ENCODE measurements at regions not wholly inside any gene's neighbourhood (a gene's known extent, or its start where the extent isn't known, plus 50 kb on each side); places are given as distances from the start of the nearest gene placed in this dataset.
A peak's percentile ranks its signal among the peaks of the same experiment; 100 is the strongest.

DNA sequence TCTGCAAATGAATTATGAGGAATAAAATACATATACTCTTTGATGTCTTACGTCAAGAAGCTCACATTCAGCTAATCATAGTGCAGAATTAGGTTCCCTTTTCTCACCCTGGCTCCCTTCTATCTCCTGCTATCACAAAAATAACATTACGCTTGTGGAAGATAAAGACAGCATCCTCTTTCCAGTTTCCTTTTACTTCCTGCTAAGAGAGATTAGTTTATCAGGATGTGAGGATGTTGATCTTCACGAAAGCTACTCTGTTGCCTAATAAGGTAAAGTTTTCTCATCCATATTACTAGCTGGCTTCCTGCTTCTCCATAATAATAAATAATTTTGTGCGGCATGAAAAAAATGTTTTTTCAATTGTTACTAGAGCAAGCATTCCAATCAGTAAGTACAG, 217.7 kb upstream of the DCN start:
- DNase-seq (ENCODE audit: extremely low read depth in 1 of 11, low read depth in 9 of 11, low spot score in 4 of 11) = no peak

DNA sequence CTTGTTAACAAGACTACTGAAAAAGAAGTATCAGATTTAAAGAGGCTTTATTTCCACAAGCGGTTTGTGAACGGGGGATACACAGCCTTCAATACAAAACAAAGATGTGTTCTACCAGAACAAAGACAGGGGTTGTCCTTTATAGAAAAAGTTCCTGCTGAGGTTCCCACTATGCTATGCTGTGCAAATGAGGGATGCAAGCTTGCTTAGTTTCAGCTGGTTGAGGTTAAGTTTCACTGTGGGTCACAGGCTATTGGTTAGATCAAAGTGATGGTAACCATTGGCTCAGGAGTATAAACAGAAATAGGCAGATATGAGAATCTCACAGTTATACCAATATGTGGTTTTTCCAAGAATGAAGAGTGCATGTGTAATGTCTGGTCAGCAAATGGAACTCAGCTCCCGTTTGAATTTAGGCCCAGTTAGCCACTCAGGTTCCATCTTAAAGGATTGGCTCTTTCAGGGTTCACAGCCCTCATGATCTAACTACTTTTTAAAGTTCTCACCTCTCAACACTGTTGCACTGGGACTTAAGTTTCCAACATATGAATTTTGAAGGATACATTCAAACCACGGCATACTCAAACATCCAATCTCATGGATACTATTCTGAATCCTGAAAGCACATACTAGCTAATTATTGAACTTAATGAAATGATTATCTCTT, 215.4 kb upstream of the DCN start:
- no peak for DNase-seq (ENCODE audit: extremely low read depth in 1 of 11, low read depth in 9 of 11, low spot score in 4 of 11)

DNA sequence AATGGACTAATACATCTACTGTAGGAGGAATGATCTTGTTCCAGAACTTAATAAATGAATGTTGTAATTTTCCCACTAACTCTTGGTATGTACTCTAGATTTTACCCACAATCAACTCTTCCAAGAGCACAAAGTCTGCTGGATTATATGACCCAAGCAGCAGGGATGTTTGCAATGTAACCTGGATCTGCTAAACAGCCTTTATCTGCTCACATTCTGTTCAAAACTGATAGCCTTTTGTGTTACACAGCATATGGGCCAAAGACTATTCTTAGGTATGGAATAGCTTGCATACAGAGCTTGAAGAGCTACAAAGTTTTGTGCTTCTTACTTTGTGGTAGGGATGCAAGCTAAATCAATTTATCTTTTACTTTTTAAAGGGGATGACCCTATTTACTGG, 213.7 kb upstream of the DCN start:
- DNase-seq (ENCODE audit: extremely low read depth in 1 of 11, low read depth in 9 of 11, low spot score in 4 of 11) = no peak

DNA sequence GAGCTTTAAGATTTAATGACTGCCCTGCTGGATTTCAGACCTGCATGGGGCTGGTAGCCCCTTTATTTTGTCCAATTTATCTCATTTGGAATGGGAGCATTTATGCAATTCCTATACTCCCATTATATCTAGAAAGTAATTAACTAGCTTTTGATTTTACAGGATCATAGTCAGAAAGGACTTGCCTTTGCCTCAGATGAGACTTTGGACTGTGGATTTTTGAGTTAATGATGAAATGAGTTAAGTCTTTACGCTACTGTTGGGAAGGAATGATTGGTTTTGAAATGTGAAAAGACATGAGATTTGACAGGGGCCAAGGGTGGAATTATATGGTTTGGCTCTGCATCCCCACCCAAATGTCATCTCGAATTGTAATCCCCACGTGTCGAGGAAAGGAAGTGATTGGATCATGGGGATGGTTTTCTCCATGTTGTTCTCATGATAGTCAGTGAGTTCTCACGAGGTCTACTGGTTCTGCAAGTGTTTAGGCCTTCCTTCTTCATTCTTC, 213.1 kb upstream of the DCN start:
- DNase-seq (ENCODE audit: extremely low read depth in 1 of 11, low read depth in 9 of 11, low spot score in 4 of 11) = no peak

DNA sequence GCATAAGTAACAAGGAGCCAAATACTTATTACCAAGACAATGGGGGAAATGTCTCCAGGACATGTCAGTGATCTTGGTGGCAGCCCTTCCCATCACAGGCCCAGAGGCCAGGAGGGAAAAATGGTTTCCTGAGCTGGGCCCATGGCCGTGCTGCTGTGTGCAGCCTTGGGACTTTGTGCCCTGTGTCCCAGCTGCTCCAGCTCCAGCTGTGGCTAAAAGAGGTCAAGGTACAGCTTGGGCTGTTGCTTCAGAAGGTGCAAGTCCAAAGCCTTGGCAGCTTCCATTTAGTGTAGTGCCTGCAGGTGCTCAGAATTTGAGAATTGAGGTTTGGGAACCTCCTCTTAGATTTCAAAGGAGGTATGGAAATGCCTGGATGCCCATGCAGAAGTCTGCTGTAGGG, 212.3 kb upstream of the DCN start:
- DNase-seq (ENCODE audit: extremely low read depth in 1 of 11, low read depth in 9 of 11, low spot score in 4 of 11) = no peak

DNA sequence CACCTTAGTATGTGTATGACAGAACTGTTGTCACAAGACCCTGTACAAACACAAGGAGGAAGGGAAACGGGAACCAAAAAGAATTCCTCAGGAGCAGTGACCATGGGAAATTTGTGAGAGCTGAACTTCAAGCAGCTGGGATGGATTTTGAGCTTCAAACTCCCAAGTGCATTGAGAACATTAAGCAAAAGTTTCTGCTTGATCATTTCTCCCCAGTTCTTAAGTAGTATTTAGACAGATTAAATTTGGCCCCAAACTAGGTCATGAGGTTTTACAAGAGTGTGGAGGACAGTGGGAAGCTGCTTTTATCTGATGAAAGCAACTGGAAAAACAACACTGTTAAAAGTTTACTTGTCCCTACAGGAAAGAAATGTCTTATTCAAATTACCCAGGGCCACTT, 206.0 kb upstream of the DCN start:
- peak in 7 of 11 donors; percentile 51 to 77 (median 68) for DNase-seq (ENCODE audit: extremely low read depth in 1 of 11, low read depth in 9 of 11, low spot score in 4 of 11)

DNA sequence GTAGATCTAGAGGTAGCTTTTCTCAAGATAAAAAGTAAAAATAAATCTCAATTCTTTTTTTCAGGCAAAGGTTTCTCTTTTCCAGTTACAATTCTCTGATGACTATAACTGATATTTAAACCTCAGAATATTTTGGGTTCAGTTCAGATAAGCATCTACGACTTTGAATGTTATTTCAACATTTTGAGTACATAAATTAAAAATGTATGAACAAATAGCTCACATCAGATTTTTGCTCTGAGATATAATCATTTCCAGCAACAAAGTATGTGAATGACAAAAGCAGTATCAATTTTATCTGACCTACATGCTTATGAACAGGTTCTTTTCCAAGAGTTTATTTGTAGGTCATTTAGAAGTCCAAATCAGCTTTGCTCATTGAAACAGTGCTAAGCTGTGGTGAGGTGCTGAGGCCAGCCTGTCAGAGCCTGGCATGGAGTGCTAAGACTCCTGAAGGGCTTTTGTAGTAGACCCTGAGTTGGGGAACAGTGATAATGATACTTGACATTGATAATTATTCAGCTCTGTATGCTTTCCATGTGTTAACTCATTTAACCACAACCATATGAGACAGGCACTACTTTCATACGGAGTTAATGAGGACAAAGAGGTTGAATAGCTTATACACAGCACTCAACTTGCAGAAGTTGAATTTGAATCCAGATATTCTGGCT, 205.0 kb upstream of the DCN start:
- no peak for DNase-seq (ENCODE audit: extremely low read depth in 1 of 11, low read depth in 9 of 11, low spot score in 4 of 11)

DNA sequence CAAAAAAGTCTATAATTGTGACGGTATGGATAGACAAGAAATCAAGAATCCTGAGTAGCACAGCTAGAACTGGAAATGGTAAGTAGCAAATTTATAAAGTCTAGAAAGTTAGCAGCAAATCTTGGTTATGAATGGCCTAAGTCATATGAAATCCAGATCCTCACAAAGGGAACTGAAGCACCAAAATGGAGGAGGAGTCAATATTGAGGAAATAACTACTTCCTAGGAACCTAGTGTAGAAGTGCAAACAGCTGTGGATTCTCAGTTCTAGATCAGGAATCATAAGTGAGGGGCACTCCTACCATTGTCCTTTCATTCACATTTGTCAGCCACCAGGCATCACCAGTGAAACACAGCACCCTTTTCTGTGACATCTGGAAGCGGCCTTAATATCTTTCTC, 202.2 kb upstream of the DCN start:
- no peak for DNase-seq (ENCODE audit: extremely low read depth in 1 of 11, low read depth in 9 of 11, low spot score in 4 of 11)

DNA sequence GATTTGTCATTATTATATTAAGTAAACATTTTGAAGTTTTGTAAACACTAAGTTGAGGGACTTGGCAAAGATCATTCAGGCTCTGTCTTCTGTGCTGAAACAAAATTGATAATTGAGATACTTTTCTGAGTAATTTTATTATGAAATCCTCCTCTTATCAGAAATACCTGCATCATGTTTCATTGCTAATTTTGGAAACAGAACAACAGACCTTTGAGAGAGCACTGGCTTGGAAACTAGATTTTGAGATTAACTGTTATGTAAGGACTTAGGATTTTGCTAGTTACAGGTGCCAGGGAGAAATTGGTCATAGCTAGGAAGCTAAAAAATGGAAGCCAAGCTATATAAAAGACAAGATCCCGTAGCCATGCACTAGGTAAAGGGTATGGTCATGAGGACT, 201.7 kb upstream of the DCN start:
- DNase-seq (ENCODE audit: extremely low read depth in 1 of 11, low read depth in 9 of 11, low spot score in 4 of 11) = no peak

DNA sequence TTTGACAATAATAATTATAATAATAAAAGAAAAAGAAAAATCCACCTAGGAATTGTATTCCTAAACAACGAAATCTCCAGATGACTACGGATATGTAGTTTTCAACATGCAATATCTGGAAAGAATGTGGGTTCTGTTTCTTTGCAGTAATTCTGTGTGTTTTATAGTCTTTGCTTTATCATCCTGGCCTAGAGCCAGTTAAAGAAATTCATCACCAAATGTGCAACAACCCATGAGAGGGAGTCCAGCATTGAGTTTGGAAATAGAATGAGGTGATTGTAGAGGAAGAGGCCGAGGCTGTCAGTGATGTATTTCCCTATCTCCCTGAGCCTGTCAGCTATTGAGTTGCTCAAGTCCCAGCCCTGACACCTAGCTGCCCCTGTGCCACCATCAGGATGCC, 200.5 kb upstream of the DCN start:
- peak in 5 of 11 donors; percentile 28 to 50 (median 39) for DNase-seq (ENCODE audit: extremely low read depth in 1 of 11, low read depth in 9 of 11, low spot score in 4 of 11)

DNA sequence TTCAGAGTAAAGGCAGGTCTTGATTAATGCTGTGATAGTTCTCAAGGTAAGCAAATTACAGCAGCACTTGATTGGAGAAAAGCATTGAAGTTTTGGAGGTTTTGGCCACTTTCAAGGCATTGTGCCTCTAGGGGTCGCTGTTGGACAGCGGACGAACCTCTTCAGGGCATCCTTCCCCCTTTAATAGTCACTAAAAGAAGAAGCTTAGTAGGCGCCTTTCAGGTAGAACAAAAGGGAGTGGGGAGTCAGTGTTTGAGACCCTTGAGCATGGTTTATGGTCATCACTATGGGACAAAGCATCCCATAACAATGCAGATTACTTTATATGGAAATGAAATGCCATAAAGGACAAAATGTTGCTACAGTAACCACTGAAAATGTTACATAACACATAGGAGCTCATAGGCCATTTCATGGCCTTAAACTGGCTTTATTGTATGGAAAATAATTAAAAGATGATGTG, 199.5 kb upstream of the DCN start:
- DNase-seq (ENCODE audit: extremely low read depth in 1 of 11, low read depth in 9 of 11, low spot score in 4 of 11) = peak; percentile 80 to 97 (median 89)

DNA sequence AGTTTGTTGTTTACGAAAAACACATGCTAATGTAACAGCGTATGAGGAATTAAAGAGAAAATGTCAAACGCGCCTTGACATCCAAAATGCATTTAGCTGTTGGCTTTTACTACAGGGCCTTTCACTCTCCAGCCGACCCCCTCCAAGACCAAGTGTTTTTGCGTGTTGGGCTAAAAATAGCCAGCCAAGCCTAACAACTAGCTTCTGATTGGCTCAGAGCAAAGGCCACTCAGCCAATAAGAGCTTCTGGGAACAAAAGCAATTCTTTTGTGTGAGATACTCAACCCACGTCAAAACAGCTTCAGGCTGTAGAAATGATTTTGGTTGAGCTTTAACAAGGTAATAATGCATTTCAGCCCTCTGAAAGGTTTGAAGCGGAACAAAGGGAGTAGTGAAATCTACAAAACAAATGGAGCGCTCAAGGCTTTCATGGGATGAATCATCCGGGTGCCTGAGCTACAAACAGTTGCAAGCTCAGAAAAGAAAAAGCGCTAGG, 198.7 kb upstream of the DCN start:
- peak; percentile 80 to 93 (median 88) for DNase-seq (ENCODE audit: extremely low read depth in 1 of 11, low read depth in 9 of 11, low spot score in 4 of 11)

DNA sequence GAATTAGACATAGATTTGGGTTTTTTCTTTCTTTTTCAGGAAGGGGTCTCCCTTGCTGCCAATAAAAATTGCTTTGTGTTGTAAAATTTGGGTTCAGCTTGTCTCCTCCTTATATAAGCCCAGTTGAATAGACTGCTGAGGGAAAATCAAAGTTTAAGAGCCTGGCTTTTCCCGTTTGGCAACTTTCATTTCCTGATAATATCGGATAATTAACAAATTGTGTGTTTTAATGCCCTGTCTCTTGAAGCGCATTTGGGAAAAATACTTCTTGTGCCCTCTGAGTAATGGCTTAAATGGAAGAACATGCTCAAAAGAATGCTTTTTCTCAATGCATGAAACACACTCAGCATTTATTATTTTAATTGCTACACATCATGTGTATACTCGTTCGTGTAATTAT, 198.0 kb upstream of the DCN start:
- DNase-seq (ENCODE audit: extremely low read depth in 1 of 11, low read depth in 9 of 11, low spot score in 4 of 11) = peak in 1 of 11 donors; percentile 46

DNA sequence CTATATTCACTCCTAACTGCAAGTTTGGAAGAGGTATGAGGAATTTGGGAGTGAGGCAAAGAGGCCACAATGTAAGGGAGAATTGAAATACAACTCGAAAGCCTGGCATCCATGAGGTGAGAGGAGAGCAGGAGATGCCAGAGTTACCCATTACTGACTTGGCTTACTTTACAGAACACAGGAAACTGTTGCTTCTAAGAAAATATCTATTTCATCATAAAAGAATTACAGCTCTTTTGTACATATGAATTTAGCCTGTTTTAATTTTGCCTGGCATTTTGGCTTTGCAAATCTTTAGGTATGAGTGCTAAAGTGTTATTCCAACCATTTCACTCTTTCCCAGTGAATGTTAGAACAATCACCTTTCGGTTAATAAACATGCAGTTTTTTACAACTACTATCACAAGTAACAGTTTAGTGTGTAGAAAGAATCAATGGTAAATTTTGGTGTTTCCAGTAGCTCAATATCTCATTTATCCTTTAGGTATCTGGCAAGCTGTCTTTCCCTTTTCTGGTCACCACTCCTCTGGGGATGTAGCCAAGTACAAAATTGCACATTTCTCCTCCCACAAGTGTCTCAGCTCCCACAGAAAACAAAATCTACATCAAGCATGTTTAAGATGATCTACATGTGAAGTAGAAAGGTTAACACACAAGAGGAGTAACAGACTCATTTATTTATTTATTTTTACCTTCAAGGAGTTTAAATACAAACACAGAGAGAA, 196.6 kb upstream of the DCN start:
- DNase-seq (ENCODE audit: extremely low read depth in 1 of 11, low read depth in 9 of 11, low spot score in 4 of 11) = no peak

DNA sequence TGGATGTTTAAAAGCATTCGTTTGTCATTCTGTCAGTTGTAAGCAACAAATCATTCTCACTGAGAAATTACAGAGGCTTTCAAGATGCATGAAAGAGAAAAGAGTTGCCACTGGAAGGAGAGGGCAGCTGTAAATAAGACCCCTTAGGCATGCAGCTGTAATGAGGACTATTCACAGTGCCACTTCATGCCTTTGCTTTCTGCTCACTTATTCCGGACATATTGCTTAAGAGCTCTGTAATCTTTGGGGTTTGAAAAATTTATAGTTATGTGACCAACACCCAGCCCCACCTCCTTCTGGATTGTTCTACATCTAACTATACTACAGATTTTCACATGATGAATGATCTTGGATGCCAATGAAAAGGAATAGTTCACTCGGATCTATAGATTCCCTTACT, 194.8 kb upstream of the DCN start:
- DNase-seq (ENCODE audit: extremely low read depth in 1 of 11, low read depth in 9 of 11, low spot score in 4 of 11) = no peak

DNA sequence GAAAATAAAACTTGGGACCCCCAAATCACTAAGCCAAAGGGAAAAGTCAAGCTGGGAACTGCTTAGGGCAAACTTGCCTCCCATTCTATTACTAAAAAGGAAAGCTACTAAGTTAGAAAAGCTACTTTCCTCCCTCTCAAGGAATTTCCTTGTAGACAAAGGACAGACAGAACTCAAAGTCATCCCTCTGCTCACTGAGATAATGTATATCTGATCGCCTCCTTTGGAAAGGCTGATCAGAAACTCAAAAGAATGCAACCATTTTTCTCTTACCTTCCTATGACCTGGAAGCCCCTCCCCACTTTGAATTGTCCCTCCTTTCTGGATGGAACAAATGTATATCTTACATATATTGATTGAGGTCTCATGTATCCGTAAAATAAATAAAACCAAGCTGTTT, 190.5 kb upstream of the DCN start:
- DNase-seq (ENCODE audit: extremely low read depth in 1 of 11, low read depth in 9 of 11, low spot score in 4 of 11) = no peak

DNA sequence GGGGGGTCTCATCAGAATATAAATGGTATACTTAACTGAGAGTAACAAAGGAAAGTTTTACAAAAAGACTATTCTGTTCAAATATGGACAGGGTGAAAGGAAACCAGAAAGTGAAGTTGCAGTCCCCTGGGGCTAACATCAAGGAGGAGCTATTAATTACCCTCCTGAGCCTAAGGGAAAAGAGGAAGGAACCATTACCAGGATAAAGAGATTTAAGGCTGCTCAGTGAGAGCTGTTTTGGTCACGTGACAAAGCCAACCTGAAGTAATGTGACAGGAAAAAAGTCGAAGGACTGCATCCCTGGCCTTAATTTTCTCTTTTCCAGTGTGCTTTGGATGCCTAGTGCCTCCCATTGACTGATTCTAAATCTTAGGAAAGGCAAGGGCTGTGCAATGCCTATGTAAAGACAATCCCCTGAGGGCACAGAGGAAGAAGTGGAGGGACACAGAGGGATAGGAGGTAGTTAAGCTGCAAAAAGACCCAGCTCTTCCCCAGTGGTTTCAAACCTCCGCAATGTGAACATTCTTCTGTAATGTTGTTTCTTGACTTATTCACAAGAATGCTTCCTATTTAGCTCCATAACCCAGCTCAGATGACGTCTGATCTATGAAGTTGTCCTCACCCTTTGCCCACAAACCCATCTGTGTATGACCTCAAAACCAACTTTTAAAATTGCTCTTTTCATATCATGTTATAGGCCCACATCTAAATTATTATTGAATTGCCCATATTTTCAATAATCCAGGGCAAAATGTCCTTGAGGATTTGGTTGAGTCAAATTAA, 187.7 kb upstream of the DCN start:
- no peak for DNase-seq (ENCODE audit: extremely low read depth in 1 of 11, low read depth in 9 of 11, low spot score in 4 of 11)

DNA sequence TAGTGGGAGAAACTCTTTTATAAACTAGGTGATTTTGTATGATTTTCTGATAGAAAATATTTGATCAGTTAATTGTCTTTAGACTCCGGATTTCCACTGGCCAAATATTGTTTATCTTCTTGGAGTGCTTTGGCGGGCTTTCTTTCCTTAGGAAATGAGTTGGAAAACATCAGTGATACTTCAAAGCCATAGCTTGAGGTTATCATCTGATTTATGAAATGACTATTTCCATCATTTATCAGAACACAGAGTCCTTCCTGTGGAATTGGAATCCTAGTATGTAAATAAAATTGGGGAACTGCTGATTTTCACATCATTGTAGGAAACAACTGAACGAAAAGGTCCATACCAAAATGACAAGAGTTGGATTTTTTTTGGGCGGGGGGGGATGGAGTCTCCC, 186.0 kb upstream of the DCN start:
- DNase-seq (ENCODE audit: extremely low read depth in 1 of 11, low read depth in 9 of 11, low spot score in 4 of 11) = no peak

DNA sequence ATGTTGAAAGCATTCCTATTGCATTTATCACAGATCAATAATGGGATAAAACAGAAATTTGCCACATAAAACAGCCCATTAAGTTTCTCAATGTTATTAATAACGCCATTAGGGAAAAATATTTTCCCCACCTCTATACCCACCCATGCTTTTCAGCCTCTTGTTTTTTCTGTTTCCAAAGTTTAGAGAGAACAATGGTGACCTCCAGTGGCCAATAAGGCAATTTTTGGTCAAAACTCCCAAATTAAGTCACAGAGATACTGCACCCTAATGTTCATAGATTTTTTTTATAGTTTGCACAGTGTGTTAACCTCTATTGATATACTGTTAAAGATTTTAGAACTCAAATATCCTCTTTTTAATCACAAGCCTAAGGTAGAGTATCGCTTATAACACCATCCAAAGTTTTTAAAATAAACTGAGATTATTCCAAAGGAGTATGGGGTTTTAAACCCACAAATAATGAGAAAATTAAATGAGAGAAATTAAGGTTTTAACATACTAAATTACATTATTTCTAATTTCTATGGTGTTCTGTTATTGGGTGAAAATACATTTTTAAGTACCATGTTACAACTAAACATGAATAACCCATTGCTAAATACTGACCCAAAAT, 184.7 kb upstream of the DCN start:
- DNase-seq (ENCODE audit: extremely low read depth in 1 of 11, low read depth in 9 of 11, low spot score in 4 of 11) = no peak

Data from renal cortex interstitium (tissue), 11 donors.